Erythroblast (primary cell): ENCODE measurements at regions not wholly inside any gene's neighbourhood (a gene's known extent, or its start where the extent isn't known, plus 50 kb on each side); places are given as distances from the start of the nearest gene placed in this dataset.
"Not testable (repeated sequence)": the region's sequence is repeated elsewhere in the genome, so short reads cannot be mapped to it uniquely, and the experiment has no call there.

Source experiments
- GATA1 ChIP-seq: IDR thresholded peaks from 2 replicates; pipeline ENCODE4 v1.6.1; 2011; ENCODE audit warnings: low read depth, mild to moderate bottlenecking, control low read depth, low read length, moderate library complexity
- POLR2A ChIP-seq: IDR thresholded peaks from 2 replicates; pipeline ENCODE4 v1.6.1; 2011; ENCODE audit warnings: mild to moderate bottlenecking, low read length

- not testable (repeated sequence) for TF ChIP-seq POLR2A, GATA1
These were observed 81.6 kb upstream of the FCGR1A start for GRCh38 chr1:149700677-149701567.
